ENCODE measurements at regions not wholly inside any gene's neighbourhood (a gene's known extent, or its start where the extent isn't known, plus 50 kb on each side); places are given as distances from the start of the nearest gene placed in this dataset.

GRCh38 chr11:26143566-26144290 lies 188.2 kb upstream of the ANO3 start:
- TF ChIP-seq CTCF (IDR thresholded peaks at IDR 0.05) = no peak
- Histone ChIP-seq H2AFZ (no peak overlapping the region), H3K27me3 (ENCODE audit: control insufficient read depth, insufficient read depth, low read length) (no peaks in the 10 kb centered on the region), H3K4me1 (no peaks in the 10 kb centered on the region), H3K27ac (no peak overlapping the region), H3K9ac (no peak overlapping the region), H3K4me2 (ENCODE audit: low read length) (no peak overlapping the region), H3K36me3 (ENCODE audit: control insufficient read depth, insufficient read depth, low read length) (no peaks in the 10 kb centered on the region), H3K4me3 (ENCODE audit: low read depth, low read length) (no peak overlapping the region), H3K9me3 (ENCODE audit: control insufficient read depth, low read length) (no peaks in the 10 kb centered on the region), H3K79me2 (no peaks in the 10 kb centered on the region)

GRCh38 chr11:26144291-26144690 lies 187.6 kb upstream of the ANO3 start:
- Histone ChIP-seq H3K27me3 (ENCODE audit: control insufficient read depth, insufficient read depth, low read length) (no peaks in the 10 kb centered on the region), H3K4me2 (ENCODE audit: low read length) (no peak overlapping the region), H3K9me3 (ENCODE audit: control insufficient read depth, low read length) (no peaks in the 10 kb centered on the region), H3K4me1 (no peaks in the 10 kb centered on the region), H3K4me3 (ENCODE audit: low read depth, low read length) (no peak overlapping the region), H2AFZ (no peak overlapping the region), H3K36me3 (ENCODE audit: control insufficient read depth, insufficient read depth, low read length) (no peaks in the 10 kb centered on the region), H3K79me2 (no peaks in the 10 kb centered on the region), H3K27ac (no peak overlapping the region), H3K9ac (no peak overlapping the region)
- TF ChIP-seq CTCF (IDR thresholded peaks at IDR 0.05) = no peak

GRCh38 chr11:26144911-26145310 lies 187.0 kb upstream of the ANO3 start:
- H3K27ac ChIP-seq = no peak overlapping the region
- H3K4me2 ChIP-seq (ENCODE audit: low read length) = no peak overlapping the region
- no peaks in the 10 kb centered on the region for H3K4me1 ChIP-seq
- H2AFZ ChIP-seq = no peak overlapping the region
- no peak overlapping the region for H3K4me3 ChIP-seq (ENCODE audit: low read depth, low read length)
- H3K79me2 ChIP-seq = no peaks in the 10 kb centered on the region
- H3K36me3 ChIP-seq (ENCODE audit: control insufficient read depth, insufficient read depth, low read length) = no peaks in the 10 kb centered on the region
- H3K9ac ChIP-seq = no peak overlapping the region
- no peak for TF ChIP-seq CTCF (IDR thresholded peaks at IDR 0.05)
- no peaks in the 10 kb centered on the region for H3K27me3 ChIP-seq (ENCODE audit: control insufficient read depth, insufficient read depth, low read length)
- no peaks in the 10 kb centered on the region for H3K9me3 ChIP-seq (ENCODE audit: control insufficient read depth, low read length)

- no peaks in the 10 kb centered on the region for H3K4me1 ChIP-seq
- H2AFZ ChIP-seq = no peak overlapping the region
- H3K27me3 ChIP-seq (ENCODE audit: control insufficient read depth, insufficient read depth, low read length) = no peaks in the 10 kb centered on the region
- H3K4me2 ChIP-seq (ENCODE audit: low read length) = no peak overlapping the region
- no peaks in the 10 kb centered on the region for H3K9me3 ChIP-seq (ENCODE audit: control insufficient read depth, low read length)
- H3K4me3 ChIP-seq (ENCODE audit: low read depth, low read length) = no peak overlapping the region
- no peak for TF ChIP-seq CTCF (IDR thresholded peaks at IDR 0.05)
- H3K79me2 ChIP-seq = no peaks in the 10 kb centered on the region
- H3K9ac ChIP-seq = no peak overlapping the region
- H3K27ac ChIP-seq = no peak overlapping the region
- H3K36me3 ChIP-seq (ENCODE audit: control insufficient read depth, insufficient read depth, low read length) = no peaks in the 10 kb centered on the region
These were observed 182.3 kb upstream of the ANO3 start for GRCh38 chr11:26149585-26149984.

GRCh38 chr11:26150031-26150430 lies 181.9 kb upstream of the ANO3 start:
- no peaks in the 10 kb centered on the region for H3K27me3 ChIP-seq (ENCODE audit: control insufficient read depth, insufficient read depth, low read length)
- no peaks in the 10 kb centered on the region for H3K9me3 ChIP-seq (ENCODE audit: control insufficient read depth, low read length)
- H3K36me3 ChIP-seq (ENCODE audit: control insufficient read depth, insufficient read depth, low read length) = no peaks in the 10 kb centered on the region
- no peaks in the 10 kb centered on the region for H3K79me2 ChIP-seq
- no peak overlapping the region for H3K27ac ChIP-seq
- H3K4me1 ChIP-seq = no peaks in the 10 kb centered on the region
- no peak overlapping the region for H3K4me2 ChIP-seq (ENCODE audit: low read length)
- no peak overlapping the region for H3K9ac ChIP-seq
- no peak overlapping the region for H3K4me3 ChIP-seq (ENCODE audit: low read depth, low read length)
- H2AFZ ChIP-seq = no peak overlapping the region
- no peak for TF ChIP-seq CTCF (IDR thresholded peaks at IDR 0.05)
